Body of pancreas (tissue), 4 donors: ENCODE measurements at regions not wholly inside any gene's neighbourhood (a gene's known extent, or its start where the extent isn't known, plus 50 kb on each side); places are given as distances from the start of the nearest gene placed in this dataset.
A peak's percentile ranks its signal among the peaks of the same experiment; 100 is the strongest.

Experiments
- ATAC-seq: fragments of 150-250 bp; one replicate; pipeline ENCODE4 v1.9.1; 2016
- DNase-seq, 4 donors: peaks; one replicate each; pipeline ENCODE4 v3.0.0-alpha.2; 2019
- H3K27ac ChIP-seq, 4 donors: fragments of 200-600 bp; sonication (generic); 1 replicate in 3 of 4; 2 replicates in 1 of 4; pipeline versions ENCODE4 v1.5.1 to v1.6.1; 2016 to 2019; ENCODE audit warnings: mild to moderate bottlenecking in 1 of 4, mixed read lengths in 1 of 4, moderate library complexity in 1 of 4
- H3K27me3 ChIP-seq, 2 donors: fragments of 200-600 bp; sonication (generic); one replicate each; pipeline ENCODE4 v1.6.0; 2016; ENCODE audit warnings: mild to moderate bottlenecking in 1 of 2
- H3K36me3 ChIP-seq, 2 donors: fragments of 200-600 bp; sonication (generic); replicated peaks in 1 of 2; 2 replicates each; pipeline ENCODE4 v1.5.1; 2016; ENCODE audit warnings: low read depth in 2 of 2; ENCODE audit not compliant: insufficient read depth in 1 of 2
- H3K4me1 ChIP-seq: fragments of 200-600 bp; sonication (generic); one replicate; pipeline ENCODE4 v1.6.0; 2016
- H3K4me3 ChIP-seq, 2 donors: fragments of 200-600 bp; sonication (generic); 1 replicate in 1 of 2; 2 replicates in 1 of 2; pipeline ENCODE4 v1.5.1; 2016 to 2019
- H3K9me3 ChIP-seq, 3 donors: fragments of 200-600 bp; sonication (generic); 1 replicate in 2 of 3; 2 replicates in 1 of 3; pipeline ENCODE4 v1.5.1; 2016
- CTCF ChIP-seq, 7 experiments: fragments of 450-650 bp in 4 of 7; fragments of 200-600 bp in 3 of 7; sonication (generic) in 3 of 7; IDR thresholded peaks; one replicate each; pipeline ENCODE4 v1.5.1; 2016 to 2019; ENCODE audit warnings: antibody characterized with exemption in 7 of 7
- POLR2A ChIP-seq, 3 donors: fragments of 450-650 bp; IDR thresholded peaks; one replicate each; pipeline ENCODE4 v1.6.1; 2016; ENCODE audit warnings: antibody characterized with exemption in 3 of 3, mild to moderate bottlenecking in 2 of 3
- WGBS, 2 donors: methylation state at CpG; one replicate each; pipeline ENCODE4 v1.1.5; 2017; 5-methylcytosine and 5-hydroxymethylcytosine counted together
- intact Hi-C: fragments of 100-400 bp; cut with DNase I; formaldehyde crosslinking; loops from one replicate; pipeline ENCODE4 v1.15.1; 2023

GRCh38 chr3:70899816-70900215 lies 587.4 kb upstream of the MDFIC2 start:
- intact Hi-C loops: no loop called here
- WGBS, 2 donors: 77 to 81% methylated on average over 4 of the region's 4 CpGs
- H3K27me3 ChIP-seq: no peaks in the 10 kb centered on the region
- no peaks in the 10 kb centered on the region for H3K4me1 ChIP-seq
- no peak overlapping the region for H3K27ac ChIP-seq
- no peaks in the 10 kb centered on the region for H3K36me3 ChIP-seq
- H3K4me3 ChIP-seq: no peak overlapping the region
- DNase-seq (no peak), ATAC-seq (no peak)
- no peaks in the 10 kb centered on the region for H3K9me3 ChIP-seq
- TF ChIP-seq POLR2A (IDR thresholded peaks at IDR 0.05) (no peak), CTCF (IDR thresholded peaks at IDR 0.05) (no peak)

GRCh38 chr3:70890020-70890394 lies 577.6 kb upstream of the MDFIC2 start:
- no peaks in the 10 kb centered on the region for H3K27me3 ChIP-seq
- no peak for TF ChIP-seq CTCF (IDR thresholded peaks at IDR 0.05)
- TF ChIP-seq POLR2A (IDR thresholded peaks at IDR 0.05): no peak
- intact Hi-C loops: no loop called here
- 56 to 68% methylated on average over 3 of the region's 3 CpGs for WGBS, 2 donors
- no peak for ATAC-seq
- no peak for DNase-seq
- H3K36me3 ChIP-seq: no peaks in the 10 kb centered on the region
- H3K27ac ChIP-seq: peak overlapping the region in 1 of 4 donors; percentile 38
- H3K9me3 ChIP-seq: no peaks in the 10 kb centered on the region
- H3K4me1 ChIP-seq: peaks cover 14% of the 10 kb centered on the region
- no peak overlapping the region for H3K4me3 ChIP-seq

GRCh38 chr3:70889162-70890019 lies 577.0 kb upstream of the MDFIC2 start:
- ATAC-seq (peak; percentile 79), DNase-seq (peak; percentile 13 to 39 (median 30))
- TF ChIP-seq POLR2A (IDR thresholded peaks at IDR 0.05): no peak
- TF ChIP-seq CTCF (IDR thresholded peaks at IDR 0.05): no peak
- intact Hi-C loops: no loop called here
- 62 to 68% methylated on average over 8 of the region's 8 CpGs for WGBS, 2 donors
- Histone ChIP-seq H3K36me3 (no peaks in the 10 kb centered on the region), H3K4me1 (peaks cover 14% of the 10 kb centered on the region), H3K9me3 (no peaks in the 10 kb centered on the region), H3K27me3 (no peaks in the 10 kb centered on the region), H3K27ac (peak overlapping the region in 1 of 4 donors; percentile 38), H3K4me3 (no peak overlapping the region)

- Histone ChIP-seq H3K4me3 (no peak overlapping the region), H3K36me3 (no peaks in the 10 kb centered on the region), H3K9me3 (no peaks in the 10 kb centered on the region), H3K4me1 (peaks cover 14% of the 10 kb centered on the region), H3K27ac (no peak overlapping the region), H3K27me3 (no peaks in the 10 kb centered on the region)
- TF ChIP-seq POLR2A (IDR thresholded peaks at IDR 0.05) (no peak), CTCF (IDR thresholded peaks at IDR 0.05) (no peak)
- intact Hi-C loops: no loop called here
- DNase-seq (no peak), ATAC-seq (no peak)
- 84 to 88% methylated on average over 6 of the region's 6 CpGs for WGBS, 2 donors
These were observed 573.2 kb upstream of the MDFIC2 start for GRCh38 chr3:70885636-70886035.

GRCh38 chr3:70882104-70882503 lies 569.7 kb upstream of the MDFIC2 start:
- Histone ChIP-seq H3K36me3 (no peaks in the 10 kb centered on the region), H3K27ac (no peak overlapping the region), H3K27me3 (no peaks in the 10 kb centered on the region), H3K4me1 (no peaks in the 10 kb centered on the region), H3K4me3 (no peak overlapping the region), H3K9me3 (no peaks in the 10 kb centered on the region)
- no peak for TF ChIP-seq POLR2A (IDR thresholded peaks at IDR 0.05)
- no peak for TF ChIP-seq CTCF (IDR thresholded peaks at IDR 0.05)
- DNase-seq: no peak
- WGBS, 2 donors: 75 to 76% methylated on average over 5 of the region's 5 CpGs
- intact Hi-C loops: no loop called here
- ATAC-seq: no peak
